ENCODE measurements at regions not wholly inside any gene's neighbourhood (a gene's known extent, or its start where the extent isn't known, plus 50 kb on each side); places are given as distances from the start of the nearest gene placed in this dataset.
A peak's percentile ranks its signal among the peaks of the same experiment; 100 is the strongest.

DNA sequence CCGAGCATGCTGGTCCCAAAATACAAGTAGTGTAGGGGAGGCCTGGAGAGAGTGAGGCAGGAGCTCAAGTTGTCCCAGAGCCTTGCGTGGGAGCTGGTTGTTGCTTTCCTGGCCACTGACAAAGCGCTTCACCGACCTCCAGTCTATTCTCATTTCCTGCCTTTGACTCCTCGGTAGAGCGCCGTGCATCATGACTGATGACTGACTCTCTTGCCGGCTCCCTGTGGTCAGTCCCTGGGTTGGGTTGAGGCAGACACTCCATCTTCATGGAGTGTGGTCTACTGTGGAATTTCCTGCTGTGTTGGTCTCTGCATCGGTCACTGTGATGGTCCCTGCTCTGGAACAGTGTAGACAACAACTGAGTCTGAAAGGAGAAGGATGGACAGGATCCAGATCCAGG, 175.1 kb upstream of the S1PR3 start:
- ChIA-PET CTCF (no interaction called here), POLR2A (no interaction called here)
- DNase-seq = no peak
- Histone ChIP-seq H3K79me2 (ENCODE audit: insufficient read depth) (no peaks in the 10 kb centered on the region), H3K4me2 (peak overlapping the region; percentile 65; the same call in 1 of the 2 replicates), H3K9me2 (no peaks in the 10 kb centered on the region), H3K9me3 (no peaks in the 10 kb centered on the region), H2AFZ (ENCODE audit: low read depth) (no peak overlapping the region), H3K4me1 (ENCODE audit: control insufficient read depth in 1 of 2, insufficient read depth in 2 of 2, low read depth in 1 of 2, low read length in 1 of 2) (peaks cover 35 to 54% of the 10 kb centered on the region in 2 experiments), H3F3A (replicated peaks; ENCODE audit: insufficient read depth) (peaks cover 23% of the 10 kb centered on the region), H3K27me3 (ENCODE audit: insufficient read depth) (no peaks in the 10 kb centered on the region), H3K4me3 (ENCODE audit: low read depth in 2 of 2, low read length in 1 of 2) (no peak overlapping the region), H3K36me3 (replicated peaks in 1 of 2; ENCODE audit: control insufficient read depth in 1 of 2, insufficient read depth in 2 of 2, low read length in 1 of 2) (no peaks in the 10 kb centered on the region), H4K20me1 (ENCODE audit: insufficient read depth) (no peaks in the 10 kb centered on the region), H3K27ac (ENCODE audit: low read depth in 2 of 2, low read length in 1 of 2) (no peak overlapping the region), H3K9ac (no peak overlapping the region)
- WGBS (ENCODE audit: low lambda C conversion rate) = 51% methylated on average over 9 of the region's 9 CpGs
- TF ChIP-seq EP300 (IDR thresholded peaks at IDR 0.05; ENCODE audit: borderline replicate concordance in 1 of 2, low read depth in 1 of 2, low read length in 1 of 2) = peak in 1 of 2 experiments; percentile 67; a peak in 1 of 4 replicates
- 0 out of 2 replicates have a peak, but pooled peaks have one; percentile 34 for TF ChIP-seq TEAD4 (IDR thresholded peaks at IDR 0.05; ENCODE audit: borderline replicate concordance, insufficient read depth)
- TF ChIP-seq, protein P1, sequence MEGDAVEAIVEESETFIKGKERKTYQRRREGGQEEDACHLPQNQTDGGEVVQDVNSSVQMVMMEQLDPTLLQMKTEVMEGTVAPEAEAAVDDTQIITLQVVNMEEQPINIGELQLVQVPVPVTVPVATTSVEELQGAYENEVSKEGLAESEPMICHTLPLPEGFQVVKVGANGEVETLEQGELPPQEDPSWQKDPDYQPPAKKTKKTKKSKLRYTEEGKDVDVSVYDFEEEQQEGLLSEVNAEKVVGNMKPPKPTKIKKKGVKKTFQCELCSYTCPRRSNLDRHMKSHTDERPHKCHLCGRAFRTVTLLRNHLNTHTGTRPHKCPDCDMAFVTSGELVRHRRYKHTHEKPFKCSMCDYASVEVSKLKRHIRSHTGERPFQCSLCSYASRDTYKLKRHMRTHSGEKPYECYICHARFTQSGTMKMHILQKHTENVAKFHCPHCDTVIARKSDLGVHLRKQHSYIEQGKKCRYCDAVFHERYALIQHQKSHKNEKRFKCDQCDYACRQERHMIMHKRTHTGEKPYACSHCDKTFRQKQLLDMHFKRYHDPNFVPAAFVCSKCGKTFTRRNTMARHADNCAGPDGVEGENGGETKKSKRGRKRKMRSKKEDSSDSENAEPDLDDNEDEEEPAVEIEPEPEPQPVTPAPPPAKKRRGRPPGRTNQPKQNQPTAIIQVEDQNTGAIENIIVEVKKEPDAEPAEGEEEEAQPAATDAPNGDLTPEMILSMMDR (IDR thresholded peaks at IDR 0.05) = no peak
- TF ChIP-seq TCF12 (IDR thresholded peaks at IDR 0.05) = peak; percentile 66
- peak; percentile 45; the same call in 1 of the 2 replicates for TF ChIP-seq NFIC (IDR thresholded peaks at IDR 0.05; ENCODE audit: borderline replicate concordance)
- no peak for TF ChIP-seq YY1 (IDR thresholded peaks at IDR 0.05; ENCODE audit: low read depth)
- TF ChIP-seq, protein P2, sequence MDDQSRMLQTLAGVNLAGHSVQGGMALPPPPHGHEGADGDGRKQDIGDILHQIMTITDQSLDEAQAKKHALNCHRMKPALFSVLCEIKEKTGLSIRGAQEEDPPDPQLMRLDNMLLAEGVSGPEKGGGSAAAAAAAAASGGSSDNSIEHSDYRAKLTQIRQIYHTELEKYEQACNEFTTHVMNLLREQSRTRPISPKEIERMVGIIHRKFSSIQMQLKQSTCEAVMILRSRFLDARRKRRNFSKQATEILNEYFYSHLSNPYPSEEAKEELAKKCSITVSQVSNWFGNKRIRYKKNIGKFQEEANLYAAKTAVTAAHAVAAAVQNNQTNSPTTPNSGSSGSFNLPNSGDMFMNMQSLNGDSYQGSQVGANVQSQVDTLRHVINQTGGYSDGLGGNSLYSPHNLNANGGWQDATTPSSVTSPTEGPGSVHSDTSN (IDR thresholded peaks at IDR 0.05) = peak; percentile 84

DNA sequence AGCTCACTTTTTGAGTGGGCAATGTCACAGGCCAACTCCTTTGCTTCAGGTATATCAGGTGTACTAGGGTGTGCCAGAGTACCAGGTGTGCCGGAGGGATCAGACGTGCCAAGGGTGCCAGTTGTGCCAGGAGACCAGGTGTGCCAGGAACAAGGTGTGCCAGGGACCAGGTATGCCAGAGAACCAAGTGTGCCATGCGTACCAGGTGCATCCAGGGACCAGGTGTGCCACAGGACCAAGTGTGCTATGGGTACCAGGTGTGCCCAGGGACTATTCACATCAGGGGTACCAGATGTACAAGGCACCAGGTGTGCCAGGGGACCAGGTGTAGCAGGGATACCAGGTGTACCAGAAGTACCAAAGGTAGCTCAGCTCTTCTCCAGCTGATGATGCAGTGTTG, 174.7 kb upstream of the S1PR3 start:
- no peak overlapping the region for H2AFZ ChIP-seq (ENCODE audit: low read depth)
- TF ChIP-seq, protein P3, sequence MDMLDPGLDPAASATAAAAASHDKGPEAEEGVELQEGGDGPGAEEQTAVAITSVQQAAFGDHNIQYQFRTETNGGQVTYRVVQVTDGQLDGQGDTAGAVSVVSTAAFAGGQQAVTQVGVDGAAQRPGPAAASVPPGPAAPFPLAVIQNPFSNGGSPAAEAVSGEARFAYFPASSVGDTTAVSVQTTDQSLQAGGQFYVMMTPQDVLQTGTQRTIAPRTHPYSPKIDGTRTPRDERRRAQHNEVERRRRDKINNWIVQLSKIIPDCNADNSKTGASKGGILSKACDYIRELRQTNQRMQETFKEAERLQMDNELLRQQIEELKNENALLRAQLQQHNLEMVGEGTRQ (IDR thresholded peaks at IDR 0.05; ENCODE audit: borderline replicate concordance, low read depth, low read length) = no peak
- no peak for TF ChIP-seq SIN3A (IDR thresholded peaks at IDR 0.05; ENCODE audit: borderline replicate concordance, low read depth, low read length)
- TF ChIP-seq NRF1 (IDR thresholded peaks at IDR 0.05; ENCODE audit: low read depth, low read length) = no peak
- no peak for TF ChIP-seq NFIC (IDR thresholded peaks at IDR 0.05; ENCODE audit: borderline replicate concordance)
- TF ChIP-seq JUND (IDR thresholded peaks at IDR 0.05) = no peak
- no peak for TF ChIP-seq FOXM1 (IDR thresholded peaks at IDR 0.05; ENCODE audit: low read depth)
- no peak for TF ChIP-seq MEF2A (IDR thresholded peaks at IDR 0.05; ENCODE audit: borderline replicate concordance, low read depth)
- no peak for TF ChIP-seq EP300 (IDR thresholded peaks at IDR 0.05; ENCODE audit: borderline replicate concordance in 1 of 2, low read depth in 1 of 2, low read length in 1 of 2)
- TF ChIP-seq RFX5 (IDR thresholded peaks at IDR 0.05; ENCODE audit: low read length) = no peak
- TF ChIP-seq TCF12 (IDR thresholded peaks at IDR 0.05) = no peak
- no peak for TF ChIP-seq TAF1 (IDR thresholded peaks at IDR 0.05; ENCODE audit: borderline replicate concordance, low read depth, low read length)
- WGBS (ENCODE audit: low lambda C conversion rate) = 100% methylated on average over 3 of the region's 3 CpGs
- H4K20me1 ChIP-seq (ENCODE audit: insufficient read depth) = no peaks in the 10 kb centered on the region
- H3K27me3 ChIP-seq (ENCODE audit: insufficient read depth) = no peaks in the 10 kb centered on the region
- H3K36me3 ChIP-seq (replicated peaks in 1 of 2; ENCODE audit: control insufficient read depth in 1 of 2, insufficient read depth in 2 of 2, low read length in 1 of 2) = no peaks in the 10 kb centered on the region
- no peak overlapping the region for H3K4me3 ChIP-seq (ENCODE audit: low read depth in 2 of 2, low read length in 1 of 2)
- H3K9me3 ChIP-seq = no peaks in the 10 kb centered on the region
- no peaks in the 10 kb centered on the region for H3K79me2 ChIP-seq (ENCODE audit: insufficient read depth)
- DNase-seq = no peak
- ChIA-PET POLR2A (no interaction called here), CTCF (interaction anchor here (0.5 kb wide), 1 partner anchor 411 kb away, joined by 3 read pairs; no protein-coding TSS in a partner anchor)
- no peak overlapping the region for H3K27ac ChIP-seq (ENCODE audit: low read depth in 2 of 2, low read length in 1 of 2)
- 0 out of 2 replicates have a peak overlapping the region, but pooled peaks have one; percentile 65 for H3K4me2 ChIP-seq
- no peaks in the 10 kb centered on the region for H3K9me2 ChIP-seq
- peaks cover 23% of the 10 kb centered on the region for H3F3A ChIP-seq (replicated peaks; ENCODE audit: insufficient read depth)
- H3K4me1 ChIP-seq (ENCODE audit: control insufficient read depth in 1 of 2, insufficient read depth in 2 of 2, low read depth in 1 of 2, low read length in 1 of 2) = peaks cover 35 to 54% of the 10 kb centered on the region in 2 experiments
- no peak overlapping the region for H3K9ac ChIP-seq
